Nephron progenitor cell (in vitro differentiated cells): ENCODE measurements at regions not wholly inside any gene's neighbourhood (a gene's known extent, or its start where the extent isn't known, plus 50 kb on each side); places are given as distances from the start of the nearest gene placed in this dataset.

ENCODE experiments used
- DNase-seq: peaks from one replicate; pipeline ENCODE4 v3.0.0; 2021
- H3K27ac Mint-ChIP-seq: 2 replicates; pipeline ENCODE4 v1.8.0; 2021; ENCODE audit warnings: mild to moderate bottlenecking, moderate library complexity, mixed read lengths
- H3K27me3 Mint-ChIP-seq: 2 replicates; pipeline ENCODE4 v1.8.0; 2021; ENCODE audit warnings: mild to moderate bottlenecking, low read depth, mixed read lengths; ENCODE audit not compliant: poor library complexity
- H3K36me3 Mint-ChIP-seq: 2 replicates; pipeline ENCODE4 v1.8.0; 2021; ENCODE audit warnings: low read depth, mixed read lengths
- H3K4me1 Mint-ChIP-seq: 2 replicates; pipeline ENCODE4 v1.8.0; 2021; ENCODE audit warnings: mixed read lengths
- H3K4me3 Mint-ChIP-seq: 2 replicates; pipeline ENCODE4 v1.8.0; 2021; ENCODE audit warnings: mild to moderate bottlenecking, moderate library complexity, mixed read lengths
- H3K9me3 Mint-ChIP-seq: 2 replicates; pipeline ENCODE4 v1.8.0; 2021; ENCODE audit warnings: mild to moderate bottlenecking, moderate library complexity, mixed read lengths
- TF ChIP-seq, protein P1 (sequence below): fragments of 200-600 bp; sonication (generic); IDR thresholded peaks from 2 replicates; pipeline ENCODE4 v1.5.0; 2021; ENCODE audit warnings: antibody characterized with exemption

DNA sequence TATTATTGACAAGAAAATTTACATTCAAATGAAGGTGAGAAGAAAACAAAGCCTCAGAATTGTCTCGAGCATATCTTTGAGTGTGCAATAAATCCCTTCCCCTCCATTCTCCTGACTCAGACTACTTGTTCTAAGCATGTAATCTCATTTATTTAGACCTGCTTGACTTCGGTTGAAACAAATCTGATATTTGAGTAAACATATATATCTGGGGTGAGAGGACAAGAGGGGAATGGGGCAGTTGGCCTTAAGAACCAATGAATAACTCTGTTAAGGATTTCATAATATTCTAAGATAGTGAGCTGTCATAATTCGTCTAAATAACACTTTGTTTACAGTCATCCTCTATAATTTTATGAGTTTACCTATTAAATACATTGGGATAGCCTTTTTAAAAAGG, 142.7 kb downstream of the SIPA1L2 start:
- Mint-ChIP-seq H3K4me1 (no peaks in the 10 kb centered on the region), H3K36me3 (peaks cover 16% of the 10 kb centered on the region), H3K9me3 (no peaks in the 10 kb centered on the region), H3K4me3 (no peak overlapping the region), H3K27ac (no peak overlapping the region), H3K27me3 (no peaks in the 10 kb centered on the region)
- TF ChIP-seq, protein P1, sequence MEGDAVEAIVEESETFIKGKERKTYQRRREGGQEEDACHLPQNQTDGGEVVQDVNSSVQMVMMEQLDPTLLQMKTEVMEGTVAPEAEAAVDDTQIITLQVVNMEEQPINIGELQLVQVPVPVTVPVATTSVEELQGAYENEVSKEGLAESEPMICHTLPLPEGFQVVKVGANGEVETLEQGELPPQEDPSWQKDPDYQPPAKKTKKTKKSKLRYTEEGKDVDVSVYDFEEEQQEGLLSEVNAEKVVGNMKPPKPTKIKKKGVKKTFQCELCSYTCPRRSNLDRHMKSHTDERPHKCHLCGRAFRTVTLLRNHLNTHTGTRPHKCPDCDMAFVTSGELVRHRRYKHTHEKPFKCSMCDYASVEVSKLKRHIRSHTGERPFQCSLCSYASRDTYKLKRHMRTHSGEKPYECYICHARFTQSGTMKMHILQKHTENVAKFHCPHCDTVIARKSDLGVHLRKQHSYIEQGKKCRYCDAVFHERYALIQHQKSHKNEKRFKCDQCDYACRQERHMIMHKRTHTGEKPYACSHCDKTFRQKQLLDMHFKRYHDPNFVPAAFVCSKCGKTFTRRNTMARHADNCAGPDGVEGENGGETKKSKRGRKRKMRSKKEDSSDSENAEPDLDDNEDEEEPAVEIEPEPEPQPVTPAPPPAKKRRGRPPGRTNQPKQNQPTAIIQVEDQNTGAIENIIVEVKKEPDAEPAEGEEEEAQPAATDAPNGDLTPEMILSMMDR, result no peak
- DNase-seq, result no peak

DNA sequence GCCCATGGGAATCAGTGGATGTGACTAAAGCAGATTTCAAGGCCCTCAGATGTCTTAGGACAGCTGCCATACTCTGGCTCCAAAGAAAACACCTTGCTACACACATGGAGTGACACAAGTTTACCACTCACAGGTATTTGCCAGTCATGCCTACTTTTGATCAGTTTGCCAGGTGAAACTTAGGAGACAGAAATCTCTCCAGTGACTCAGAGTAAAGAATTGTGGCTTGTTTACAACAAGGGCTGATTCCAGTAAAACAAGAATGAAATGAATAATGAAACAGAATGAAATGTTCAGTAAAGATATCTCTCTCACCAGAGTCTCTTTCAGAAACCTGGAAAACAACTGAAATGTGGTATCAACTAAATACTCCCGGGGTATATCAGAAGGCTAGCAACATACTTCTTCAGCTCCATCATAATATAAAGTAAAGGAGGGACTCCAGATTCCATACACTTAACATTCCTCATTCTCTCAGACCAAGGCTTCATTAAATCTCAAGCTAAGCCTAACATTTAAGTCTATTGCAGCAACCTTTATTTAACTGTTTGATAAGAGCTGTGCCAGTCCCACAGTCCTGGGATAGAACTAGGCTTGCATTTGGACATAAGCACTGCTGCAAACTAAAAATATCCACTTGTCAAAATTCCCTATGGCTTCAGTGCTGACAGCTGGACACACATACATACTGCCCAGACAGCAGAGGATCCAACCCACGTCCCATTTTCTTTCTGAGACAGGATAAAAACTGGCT, 143.3 kb downstream of the SIPA1L2 start:
- DNase-seq, result no peak
- H3K9me3 Mint-ChIP-seq, result no peaks in the 10 kb centered on the region
- TF ChIP-seq, protein P1, result no peak
- H3K4me1 Mint-ChIP-seq, result no peaks in the 10 kb centered on the region
- H3K27ac Mint-ChIP-seq, result no peak overlapping the region
- no peaks in the 10 kb centered on the region for H3K27me3 Mint-ChIP-seq
- H3K36me3 Mint-ChIP-seq, result peaks cover 22% of the 10 kb centered on the region
- no peak overlapping the region for H3K4me3 Mint-ChIP-seq

DNA sequence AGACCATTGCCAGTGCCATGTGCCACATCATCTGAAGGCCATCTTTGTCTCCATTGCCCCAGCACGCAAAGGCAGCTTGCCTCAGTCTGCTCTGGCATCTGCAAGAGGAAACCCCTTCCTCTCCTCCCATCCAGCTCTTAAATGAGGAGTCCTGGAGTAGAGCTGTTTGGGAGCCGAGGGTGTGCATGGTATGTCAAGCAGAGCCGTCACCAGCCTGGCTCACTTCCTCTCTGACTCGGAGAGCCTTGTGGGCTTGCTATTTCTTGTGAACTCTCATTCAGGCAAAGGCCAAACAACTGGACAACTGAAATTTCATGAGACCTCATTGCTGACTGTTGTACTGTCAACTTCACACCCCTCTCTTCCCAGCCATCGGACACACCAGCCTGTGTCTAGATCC, 143.9 kb downstream of the SIPA1L2 start:
- H3K4me1 Mint-ChIP-seq, result no peaks in the 10 kb centered on the region
- peaks cover 22% of the 10 kb centered on the region for H3K36me3 Mint-ChIP-seq
- TF ChIP-seq, protein P1, result no peak
- peak overlapping the region; percentile 39 for H3K27ac Mint-ChIP-seq
- no peaks in the 10 kb centered on the region for H3K27me3 Mint-ChIP-seq
- H3K9me3 Mint-ChIP-seq, result no peaks in the 10 kb centered on the region
- no peak for DNase-seq
- no peak overlapping the region for H3K4me3 Mint-ChIP-seq

DNA sequence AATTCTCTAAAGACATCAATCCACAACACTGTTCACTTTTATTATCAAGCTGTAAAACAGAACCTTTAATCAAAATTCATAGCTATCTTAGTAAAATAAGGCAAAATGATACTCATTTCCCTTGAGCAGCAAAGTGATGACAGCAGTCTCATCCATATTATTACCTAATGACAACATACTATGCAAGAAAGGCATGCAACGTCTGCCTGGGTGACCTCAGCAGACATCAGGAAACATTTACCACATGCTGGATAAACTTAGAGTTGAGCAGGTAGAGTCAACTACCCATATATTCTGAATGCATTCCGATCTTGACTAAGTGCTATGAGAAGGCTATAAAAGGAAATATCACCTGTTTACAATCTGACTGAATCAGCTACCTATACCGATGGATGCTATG, 145.1 kb downstream of the SIPA1L2 start:
- DNase-seq, result no peak
- no peaks in the 10 kb centered on the region for H3K4me1 Mint-ChIP-seq
- peaks cover 19% of the 10 kb centered on the region for H3K36me3 Mint-ChIP-seq

DNA sequence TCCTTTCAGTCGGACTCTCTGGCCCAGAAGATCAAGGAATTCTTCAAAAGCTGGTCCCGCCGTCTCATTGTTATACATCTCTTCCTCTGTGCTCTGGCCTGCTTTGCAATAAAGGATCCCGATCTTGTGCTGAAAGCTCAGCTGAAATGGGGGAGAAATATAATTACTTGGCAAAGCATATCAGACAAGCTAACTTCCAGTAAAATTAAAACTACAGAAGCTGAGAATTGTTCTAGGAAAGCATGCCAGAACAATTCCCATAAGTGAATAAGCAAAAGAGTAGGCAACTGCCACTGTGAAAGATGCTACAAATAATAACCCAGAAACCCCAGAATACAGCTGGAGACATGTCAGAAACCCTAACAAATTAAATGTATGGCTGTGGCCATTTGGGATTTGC, 146.1 kb downstream of the SIPA1L2 start:
- Mint-ChIP-seq H3K4me3 (no peak overlapping the region), H3K4me1 (no peaks in the 10 kb centered on the region), H3K36me3 (peaks cover 26% of the 10 kb centered on the region), H3K9me3 (no peaks in the 10 kb centered on the region), H3K27ac (peak overlapping the region; percentile 53), H3K27me3 (no peaks in the 10 kb centered on the region)
- TF ChIP-seq, protein P1, result no peak
- DNase-seq, result no peak

More for the DNA sequence above, 145.1 kb downstream of the SIPA1L2 start:
- Mint-ChIP-seq H3K27ac (no peak overlapping the region), H3K27me3 (no peaks in the 10 kb centered on the region), H3K4me3 (no peak overlapping the region), H3K9me3 (no peaks in the 10 kb centered on the region)
- TF ChIP-seq, protein P1, result no peak

DNA sequence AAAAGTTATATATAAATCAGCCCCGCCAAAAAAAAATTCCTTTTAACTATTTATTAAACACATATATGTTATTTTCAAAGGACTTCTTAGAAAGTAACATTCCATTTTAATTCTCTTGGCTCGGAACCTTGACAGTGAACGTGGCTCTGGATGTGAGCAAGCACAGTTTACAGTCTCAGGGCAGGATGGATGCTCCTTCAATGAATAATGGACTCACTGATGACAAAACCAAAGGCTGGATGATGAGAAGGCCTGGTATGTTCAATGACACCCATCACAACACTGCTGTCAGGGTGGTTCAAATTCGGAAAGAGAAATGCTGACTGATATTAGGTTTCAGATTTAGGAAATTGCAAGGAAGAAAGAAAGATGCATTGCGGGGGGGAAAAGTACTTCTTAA, 148.8 kb downstream of the SIPA1L2 start:
- no peak overlapping the region for H3K4me3 Mint-ChIP-seq
- peaks cover 30% of the 10 kb centered on the region for H3K36me3 Mint-ChIP-seq
- TF ChIP-seq, protein P1, result no peak
- H3K4me1 Mint-ChIP-seq, result peaks cover 22% of the 10 kb centered on the region
- no peak for DNase-seq
- H3K9me3 Mint-ChIP-seq, result no peaks in the 10 kb centered on the region
- no peaks in the 10 kb centered on the region for H3K27me3 Mint-ChIP-seq
- H3K27ac Mint-ChIP-seq, result no peak overlapping the region
